HuH-7.5 (cell line): ENCODE measurements at regions not wholly inside any gene's neighbourhood (a gene's known extent, or its start where the extent isn't known, plus 50 kb on each side); places are given as distances from the start of the nearest gene placed in this dataset.

Experiments
- DNase-seq: peaks from one replicate; pipeline ENCODE4 v3.0.0; 2011; ENCODE audit warnings: low spot score

DNA sequence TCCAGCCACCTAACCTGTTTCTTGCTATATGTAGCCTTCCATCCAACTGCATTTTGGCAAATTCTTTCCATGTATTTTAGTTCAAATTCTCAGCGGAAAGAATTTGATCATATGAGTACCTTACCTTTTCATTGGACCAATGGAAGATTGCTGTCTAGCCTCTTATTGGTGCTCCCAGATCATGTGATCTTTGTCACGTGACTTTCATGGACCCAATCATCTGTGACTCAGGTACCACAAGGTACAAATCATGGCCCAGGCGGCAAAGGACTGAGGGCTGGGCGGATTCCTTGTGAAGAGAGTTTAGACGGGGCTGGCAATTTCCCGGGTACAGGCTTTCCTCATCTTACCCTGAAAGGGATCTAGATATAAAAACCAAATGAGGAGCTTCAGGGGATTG, 85.9 kb upstream of the TBX20 start:
- DNase-seq, result no peak

GRCh38 chr7:35336444-35336843, 82.5 kb upstream of the TBX20 start:
- no peak for DNase-seq

DNA sequence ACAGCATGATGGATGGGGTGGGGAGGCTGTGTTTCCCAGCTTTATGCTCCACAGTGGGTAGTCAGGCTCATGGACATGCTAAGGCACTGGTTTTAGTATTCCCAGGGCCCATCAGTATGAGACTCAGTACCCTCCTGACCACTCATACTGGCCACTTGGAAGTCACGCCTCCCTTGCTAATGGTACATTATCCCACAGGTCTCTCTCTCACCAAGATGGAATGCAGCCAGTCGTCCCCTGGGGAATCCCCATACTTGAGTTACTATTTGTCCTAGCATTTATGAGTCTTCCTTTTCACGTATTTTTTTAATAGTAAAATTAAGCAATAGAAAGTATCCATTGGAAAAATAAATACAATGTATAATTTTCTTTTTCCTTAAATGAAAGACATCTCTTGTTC, 80.6 kb upstream of the TBX20 start:
- no peak for DNase-seq

DNA sequence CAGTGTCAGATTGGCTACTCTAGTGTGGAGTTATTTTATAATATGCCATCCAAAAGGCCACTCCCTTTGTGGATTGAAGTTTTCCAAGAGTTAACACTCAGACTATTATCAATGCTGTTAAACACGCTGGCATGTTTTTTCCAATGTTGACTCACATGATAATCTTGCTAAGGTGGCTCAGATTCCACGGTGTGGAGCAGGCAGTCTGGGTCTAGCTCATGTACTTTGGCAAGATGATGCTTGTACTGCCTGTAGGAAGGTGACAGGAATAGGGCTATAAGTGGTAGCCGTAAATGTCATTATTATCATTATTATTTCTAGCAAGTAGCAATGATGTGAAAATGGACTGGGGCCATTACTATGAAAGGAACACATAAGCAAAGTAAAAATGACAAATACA, 79.4 kb upstream of the TBX20 start:
- DNase-seq, result no peak

GRCh38 chr7:35331730-35332678, 78.1 kb upstream of the TBX20 start:
- DNase-seq, result no peak

DNA sequence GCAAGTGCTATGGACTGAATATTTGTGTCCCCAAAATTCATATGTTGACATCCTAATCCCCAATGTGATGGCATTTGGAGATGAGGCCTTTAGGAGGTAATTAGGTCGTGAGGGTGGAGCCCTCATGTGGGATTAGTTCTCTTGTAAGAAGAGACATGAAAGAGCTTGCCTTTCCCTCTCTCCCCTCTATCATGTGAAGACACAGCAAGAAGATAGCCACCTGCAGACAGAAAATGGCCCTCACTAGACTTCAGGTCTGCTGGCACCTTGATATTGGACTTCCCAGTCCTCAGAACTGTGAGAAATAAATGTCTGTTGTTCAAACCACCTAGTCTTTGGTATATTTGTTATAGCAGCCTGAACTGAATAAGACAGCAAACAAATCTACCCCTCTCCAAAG, 75.1 kb upstream of the TBX20 start:
- DNase-seq, result no peak

DNA sequence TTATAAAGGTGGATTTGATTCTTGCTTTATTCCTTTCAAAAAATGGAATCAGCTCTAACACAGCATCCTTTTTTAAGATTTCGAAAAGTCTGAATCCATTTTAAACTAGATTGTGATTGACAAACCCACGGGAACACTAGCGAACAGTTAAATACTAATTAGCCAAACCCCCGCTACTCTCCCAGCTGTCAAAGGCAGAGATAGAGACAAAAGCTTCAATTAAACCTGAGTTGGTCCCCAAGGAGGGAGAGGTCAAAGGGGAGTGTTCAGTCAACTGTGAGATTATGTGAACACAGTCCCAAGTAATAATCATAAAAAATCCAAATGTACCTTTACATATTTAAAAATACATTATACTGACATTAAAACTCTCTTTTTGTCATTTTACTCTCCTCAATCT, 65.7 kb upstream of the TBX20 start:
- no peak for DNase-seq

GRCh38 chr7:35316549-35316948, 62.6 kb upstream of the TBX20 start:
- DNase-seq, result no peak

DNA sequence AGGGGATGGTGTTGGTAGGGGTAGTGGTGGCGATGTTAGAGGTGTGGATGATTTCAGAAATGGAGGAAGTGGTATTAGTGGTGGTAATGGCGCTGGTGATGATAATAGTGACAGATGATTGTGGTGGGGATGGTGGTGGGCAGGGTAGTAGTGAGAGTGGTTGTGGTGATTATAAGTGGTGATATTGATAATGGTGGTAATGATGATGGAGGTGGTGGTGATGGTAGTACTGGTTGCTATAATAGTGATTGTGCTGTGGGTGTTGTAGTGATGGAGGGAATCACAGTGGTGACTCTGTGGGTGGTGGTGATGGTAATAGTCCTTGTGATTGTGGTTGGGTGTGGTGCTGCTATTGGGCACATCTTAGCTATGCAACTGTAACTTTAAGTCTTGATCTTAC, 61.6 kb upstream of the TBX20 start:
- no peak for DNase-seq

DNA sequence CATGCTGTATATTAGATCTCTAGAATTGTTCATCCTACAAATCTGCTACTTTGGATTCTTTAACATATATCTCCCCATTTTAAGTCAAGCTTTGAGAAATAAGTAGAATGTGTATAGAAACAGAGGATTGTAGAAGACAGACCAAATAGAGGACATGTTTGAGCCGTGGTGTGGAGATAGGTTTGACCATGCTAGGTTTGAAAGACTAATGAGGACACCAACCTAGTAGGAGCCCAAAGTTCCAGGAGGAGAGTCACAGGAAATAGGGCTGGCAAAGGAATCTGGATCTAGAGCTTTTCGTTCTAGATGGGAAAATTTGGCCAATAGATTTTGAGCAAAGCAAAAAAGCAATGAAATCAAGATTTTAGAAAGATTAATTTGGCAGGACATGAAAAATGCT, 60.5 kb upstream of the TBX20 start:
- no peak for DNase-seq

- no peak for DNase-seq
These were observed 59.7 kb upstream of the TBX20 start for GRCh38 chr7:35313575-35313974.
